ENCODE measurements at regions not wholly inside any gene's neighbourhood (a gene's known extent, or its start where the extent isn't known, plus 50 kb on each side); places are given as distances from the start of the nearest gene placed in this dataset.

- WGBS: 84% methylated on average over 2 of the region's 2 CpGs
- Histone ChIP-seq H3K27me3 (ENCODE audit: control insufficient read depth in 4 of 4, insufficient read depth in 4 of 4, low read length in 3 of 4) (peaks cover 0 to 12% (median 0%) of the 10 kb centered on the region in 4 donors), H3K36me3 (ENCODE audit: control insufficient read depth in 4 of 4, insufficient read depth in 3 of 4, low read depth in 1 of 4, low read length in 3 of 4) (no peaks in the 10 kb centered on the region), H3K27ac (ENCODE audit: low read depth in 1 of 2, low read length in 2 of 2) (no peak overlapping the region), H3K4me3 (ENCODE audit: low read depth in 1 of 3, low read length in 3 of 3) (no peak overlapping the region), H3K9ac (ENCODE audit: low read depth in 1 of 2, low read length in 2 of 2) (no peak overlapping the region), H3K9me3 (ENCODE audit: control insufficient read depth in 4 of 4, low read length in 3 of 4) (no peaks in the 10 kb centered on the region), H3K4me1 (ENCODE audit: control insufficient read depth in 4 of 4, insufficient read depth in 4 of 4, low read length in 3 of 4) (no peaks in the 10 kb centered on the region)
- no peak for DNase-seq (ENCODE audit: low spot score)
- TF ChIP-seq RAD21 (IDR thresholded peaks at IDR 0.05) (no peak), REST (IDR thresholded peaks at IDR 0.05) (no peak), RXRA (IDR thresholded peaks at IDR 0.05) (no peak), SP1 (IDR thresholded peaks at IDR 0.05) (no peak)
Measured at GRCh38 chr11:130790689-130791088, 125.6 kb downstream of the SNX19 start.

- H3K9ac ChIP-seq (ENCODE audit: low read depth in 1 of 2, low read length in 2 of 2): no peak overlapping the region
- H3K4me1 ChIP-seq (ENCODE audit: control insufficient read depth in 4 of 4, insufficient read depth in 4 of 4, low read length in 3 of 4): no peaks in the 10 kb centered on the region
- H3K27me3 ChIP-seq (ENCODE audit: control insufficient read depth in 4 of 4, insufficient read depth in 4 of 4, low read length in 3 of 4): peaks cover 0 to 12% (median 0%) of the 10 kb centered on the region in 4 donors
- DNase-seq (ENCODE audit: low spot score): no peak
- no peak overlapping the region for H3K4me3 ChIP-seq (ENCODE audit: low read depth in 1 of 3, low read length in 3 of 3)
- peaks cover 0 to 5% (median 3%) of the 10 kb centered on the region in 4 donors for H3K9me3 ChIP-seq (ENCODE audit: control insufficient read depth in 4 of 4, low read length in 3 of 4)
- TF ChIP-seq FOXA1 (IDR thresholded peaks at IDR 0.05) (no peak), EGR1 (IDR thresholded peaks at IDR 0.05; ENCODE audit: low read depth in 2 of 2) (no peak), RAD21 (IDR thresholded peaks at IDR 0.05) (no peak), RXRA (IDR thresholded peaks at IDR 0.05) (no peak), SP1 (IDR thresholded peaks at IDR 0.05) (no peak), REST (IDR thresholded peaks at IDR 0.05) (no peak), ZBTB33 (IDR thresholded peaks at IDR 0.05) (no peak)
- H3K27ac ChIP-seq (ENCODE audit: low read depth in 1 of 2, low read length in 2 of 2): no peak overlapping the region
- H3K36me3 ChIP-seq (ENCODE audit: control insufficient read depth in 4 of 4, insufficient read depth in 3 of 4, low read depth in 1 of 4, low read length in 3 of 4): no peaks in the 10 kb centered on the region
Measured at GRCh38 chr11:130792772-130793171, 123.5 kb downstream of the SNX19 start.

DNA sequence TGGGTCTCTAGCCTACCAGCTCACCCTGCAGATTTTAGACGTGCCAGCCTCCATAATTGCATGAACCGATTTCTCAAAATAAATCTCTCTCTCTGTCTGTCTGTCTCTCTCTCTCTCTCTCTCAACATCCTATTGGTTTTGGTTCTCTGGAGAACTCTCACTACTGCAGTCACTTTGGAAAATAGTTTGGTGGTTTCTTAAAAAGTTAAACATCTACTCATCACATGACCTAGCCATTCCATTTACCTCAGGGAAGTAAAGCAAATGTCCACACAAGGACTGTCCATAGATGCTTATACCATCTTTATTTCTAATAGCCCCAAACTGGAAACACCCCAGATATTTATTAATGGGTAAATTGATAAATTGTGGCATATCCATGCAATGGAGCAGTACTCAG is 119.5 kb downstream of the SNX19 start:
- Histone ChIP-seq H3K27me3 (ENCODE audit: control insufficient read depth in 4 of 4, insufficient read depth in 4 of 4, low read length in 3 of 4) (peaks cover 0 to 4% (median 0%) of the 10 kb centered on the region in 4 donors), H3K9ac (ENCODE audit: low read depth in 1 of 2, low read length in 2 of 2) (no peak overlapping the region), H3K36me3 (ENCODE audit: control insufficient read depth in 4 of 4, insufficient read depth in 3 of 4, low read depth in 1 of 4, low read length in 3 of 4) (no peaks in the 10 kb centered on the region), H3K4me1 (ENCODE audit: control insufficient read depth in 4 of 4, insufficient read depth in 4 of 4, low read length in 3 of 4) (no peaks in the 10 kb centered on the region), H3K4me3 (ENCODE audit: low read depth in 1 of 3, low read length in 3 of 3) (no peak overlapping the region), H3K27ac (ENCODE audit: low read depth in 1 of 2, low read length in 2 of 2) (no peak overlapping the region), H3K9me3 (ENCODE audit: control insufficient read depth in 4 of 4, low read length in 3 of 4) (peaks cover 0 to 6% (median 3%) of the 10 kb centered on the region in 4 donors)
- WGBS: 89% methylated on average over 2 of the region's 2 CpGs
- no peak for DNase-seq (ENCODE audit: low spot score)
- TF ChIP-seq RXRA (IDR thresholded peaks at IDR 0.05) (no peak), NR2F2 (IDR thresholded peaks at IDR 0.05) (no peak), FOXA2 (IDR thresholded peaks at IDR 0.05) (no peak), REST (IDR thresholded peaks at IDR 0.05) (no peak), HNF4A (conservative IDR thresholded peaks at IDR 0.05) (no peak), YY1 (IDR thresholded peaks at IDR 0.05) (no peak), JUND (IDR thresholded peaks at IDR 0.05) (no peak)
- TF ChIP-seq, protein P1, sequence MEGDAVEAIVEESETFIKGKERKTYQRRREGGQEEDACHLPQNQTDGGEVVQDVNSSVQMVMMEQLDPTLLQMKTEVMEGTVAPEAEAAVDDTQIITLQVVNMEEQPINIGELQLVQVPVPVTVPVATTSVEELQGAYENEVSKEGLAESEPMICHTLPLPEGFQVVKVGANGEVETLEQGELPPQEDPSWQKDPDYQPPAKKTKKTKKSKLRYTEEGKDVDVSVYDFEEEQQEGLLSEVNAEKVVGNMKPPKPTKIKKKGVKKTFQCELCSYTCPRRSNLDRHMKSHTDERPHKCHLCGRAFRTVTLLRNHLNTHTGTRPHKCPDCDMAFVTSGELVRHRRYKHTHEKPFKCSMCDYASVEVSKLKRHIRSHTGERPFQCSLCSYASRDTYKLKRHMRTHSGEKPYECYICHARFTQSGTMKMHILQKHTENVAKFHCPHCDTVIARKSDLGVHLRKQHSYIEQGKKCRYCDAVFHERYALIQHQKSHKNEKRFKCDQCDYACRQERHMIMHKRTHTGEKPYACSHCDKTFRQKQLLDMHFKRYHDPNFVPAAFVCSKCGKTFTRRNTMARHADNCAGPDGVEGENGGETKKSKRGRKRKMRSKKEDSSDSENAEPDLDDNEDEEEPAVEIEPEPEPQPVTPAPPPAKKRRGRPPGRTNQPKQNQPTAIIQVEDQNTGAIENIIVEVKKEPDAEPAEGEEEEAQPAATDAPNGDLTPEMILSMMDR (IDR thresholded peaks at IDR 0.05; ENCODE audit: low read depth, low read length, missing input control): no peak
